GM12865 (cell line): ENCODE measurements at regions not wholly inside any gene's neighbourhood (a gene's known extent, or its start where the extent isn't known, plus 50 kb on each side); places are given as distances from the start of the nearest gene placed in this dataset.

ENCODE experiments used
- DNase-seq: peaks from one replicate; pipeline ENCODE4 v3.0.0; 2010; ENCODE audit warnings: low read depth
- H3K4me3 ChIP-seq: 2 replicates; pipeline ENCODE4 v1.5.1; 2011; ENCODE audit warnings: mild to moderate bottlenecking, low read depth, low read length, control low read depth
- CTCF ChIP-seq: IDR thresholded peaks from 2 replicates; pipeline ENCODE4 v1.5.1; 2011; ENCODE audit warnings: low read length, control low read depth, low read depth, inconsistent platforms; ENCODE audit not compliant: insufficient read depth; ENCODE audit errors: missing control alignments

GRCh38 chr3:61505197-61505596 is 56.2 kb upstream of the PTPRG start:
- no peak for DNase-seq
- TF ChIP-seq CTCF: no peak
- H3K4me3 ChIP-seq: no peak overlapping the region

GRCh38 chr3:61507946-61508345 is 53.4 kb upstream of the PTPRG start:
- DNase-seq: no peak
- no peak overlapping the region for H3K4me3 ChIP-seq
- no peak for TF ChIP-seq CTCF
